SK-N-SH treated with all-trans-retinoic acid at 6 μM for 48 hours (cell line): ENCODE measurements at regions not wholly inside any gene's neighbourhood (a gene's known extent, or its start where the extent isn't known, plus 50 kb on each side); places are given as distances from the start of the nearest gene placed in this dataset.

Source experiments
- ATAC-seq: fragments of 200-7000 bp; cut with Tn5 transposase; 3 replicates; pipeline ENCODE4 v1.9.1; 2020; ENCODE audit warnings: mild to moderate bottlenecking, moderate library complexity
- ARNTL ChIP-seq: fragments of 450-650 bp; formaldehyde crosslinking; IDR thresholded peaks from 2 replicates; pipeline ENCODE4 v1.5.0; 2020; ENCODE audit warnings: low read depth, mild to moderate bottlenecking, moderate library complexity, borderline replicate concordance
- CSDC2 ChIP-seq: fragments of 250-450 bp; sonication (Bioruptor Pico); IDR thresholded peaks from 2 replicates; pipeline ENCODE4 v1.5.0; 2020; ENCODE audit warnings: mild to moderate bottlenecking, moderate library complexity
- GLIS3 ChIP-seq: fragments of 250-450 bp; sonication (Bioruptor Pico); IDR thresholded peaks from 2 replicates; pipeline ENCODE4 v1.5.0; 2020; ENCODE audit warnings: mild to moderate bottlenecking, moderate library complexity
- ISL1 ChIP-seq: fragments of 250-450 bp; sonication (Bioruptor Pico); IDR thresholded peaks from 2 replicates; pipeline ENCODE4 v2.1.2; 2022; ENCODE audit warnings: mild to moderate bottlenecking, moderate library complexity
- OSR1 ChIP-seq: fragments of 250-450 bp; sonication (Bioruptor Pico); IDR thresholded peaks from 2 replicates; pipeline ENCODE4 v1.8.0; 2022; ENCODE audit warnings: moderate library complexity, mild to moderate bottlenecking, inconsistent platforms
- PATZ1 ChIP-seq: fragments of 250-450 bp; sonication (Bioruptor Pico); IDR thresholded peaks from 2 replicates; pipeline ENCODE4 v1.8.0; 2020; ENCODE audit warnings: mild to moderate bottlenecking, moderate library complexity, borderline replicate concordance
- PPARA ChIP-seq: fragments of 250-450 bp; sonication (Bioruptor Pico); IDR thresholded peaks from 2 replicates; pipeline ENCODE4 v1.5.0; 2020; ENCODE audit warnings: mild to moderate bottlenecking, borderline replicate concordance
- RARB ChIP-seq: fragments of 250-450 bp; sonication (Bioruptor Pico); IDR thresholded peaks from 2 replicates; pipeline ENCODE4 v1.8.0; 2021; ENCODE audit warnings: mild to moderate bottlenecking, moderate library complexity
- SNAI2 ChIP-seq: fragments of 250-450 bp; sonication (Bioruptor Pico); IDR thresholded peaks from 2 replicates; pipeline ENCODE4 v1.5.0; 2020; ENCODE audit warnings: mild to moderate bottlenecking, moderate library complexity
- TCF4 ChIP-seq: fragments of 250-450 bp; sonication (Bioruptor Pico); IDR thresholded peaks from 2 replicates; pipeline ENCODE4 v1.8.0; 2021; ENCODE audit warnings: mild to moderate bottlenecking, moderate library complexity, borderline replicate concordance
- TSHZ2 ChIP-seq: fragments of 250-450 bp; sonication (Bioruptor Pico); IDR thresholded peaks from 2 replicates; pipeline ENCODE4 v1.5.0; 2020; ENCODE audit warnings: mild to moderate bottlenecking, moderate library complexity
- ZC3H10 ChIP-seq: fragments of 250-450 bp; sonication (Bioruptor Pico); IDR thresholded peaks from 2 replicates; pipeline ENCODE4 v1.5.1; 2021; ENCODE audit warnings: mild to moderate bottlenecking, moderate library complexity
- ZFP3 ChIP-seq: fragments of 250-450 bp; sonication (Bioruptor Pico); IDR thresholded peaks from 2 replicates; pipeline ENCODE4 v1.5.0; 2020; ENCODE audit warnings: mild to moderate bottlenecking, moderate library complexity
- ZFP30 ChIP-seq: fragments of 450-650 bp; formaldehyde crosslinking; IDR thresholded peaks from 2 replicates; pipeline ENCODE4 v1.5.0; 2022; ENCODE audit warnings: mild to moderate bottlenecking, moderate library complexity
- ZNF565 ChIP-seq: fragments of 450-650 bp; formaldehyde crosslinking; conservative IDR thresholded peaks from 2 replicates; pipeline ENCODE4 v1.5.0; 2020; ENCODE audit warnings: low read depth, mild to moderate bottlenecking, moderate library complexity
- ZNF70 ChIP-seq: fragments of 450-650 bp; formaldehyde crosslinking; IDR thresholded peaks from 2 replicates; pipeline ENCODE4 v1.5.0; 2020; ENCODE audit warnings: mild to moderate bottlenecking, moderate library complexity
- ZNF8 ChIP-seq: fragments of 450-650 bp; formaldehyde crosslinking; IDR thresholded peaks from 2 replicates; pipeline ENCODE4 v1.5.0; 2020; ENCODE audit warnings: mild to moderate bottlenecking, moderate library complexity
- TF ChIP-seq, protein P1 (sequence below): fragments of 250-450 bp; sonication (Bioruptor Pico); IDR thresholded peaks from 2 replicates; pipeline ENCODE4 v1.5.1; 2021; ENCODE audit warnings: mild to moderate bottlenecking, moderate library complexity
- TF ChIP-seq, protein P2 (sequence below): fragments of 250-450 bp; sonication (Bioruptor Pico); IDR thresholded peaks from 2 replicates; pipeline ENCODE4 v1.8.0; 2021; ENCODE audit warnings: low read depth, mild to moderate bottlenecking, moderate library complexity, borderline replicate concordance

GRCh38 chr9:3087697-3088096 lies 243.8 kb upstream of the PUM3 start:
- no peak for ATAC-seq
- TF ChIP-seq ZC3H10, result no peak

- no peak for TF ChIP-seq PPARA
- no peak for TF ChIP-seq SNAI2
- TF ChIP-seq ZC3H10, result no peak
- TF ChIP-seq TCF4 (CRISPR knock-in tag), result no peak
- no peak for TF ChIP-seq ZFP30 (CRISPR knock-in tag)
- no peak for TF ChIP-seq RARB (CRISPR knock-in tag)
- TF ChIP-seq PATZ1, result no peak
- no peak for TF ChIP-seq TSHZ2 (CRISPR knock-in tag)
- TF ChIP-seq ISL1 (CRISPR knock-in tag), result no peak
- no peak for TF ChIP-seq ZNF8 (CRISPR knock-in tag)
- no peak for TF ChIP-seq OSR1 (CRISPR knock-in tag)
- no peak for TF ChIP-seq ARNTL
- TF ChIP-seq, protein P1, sequence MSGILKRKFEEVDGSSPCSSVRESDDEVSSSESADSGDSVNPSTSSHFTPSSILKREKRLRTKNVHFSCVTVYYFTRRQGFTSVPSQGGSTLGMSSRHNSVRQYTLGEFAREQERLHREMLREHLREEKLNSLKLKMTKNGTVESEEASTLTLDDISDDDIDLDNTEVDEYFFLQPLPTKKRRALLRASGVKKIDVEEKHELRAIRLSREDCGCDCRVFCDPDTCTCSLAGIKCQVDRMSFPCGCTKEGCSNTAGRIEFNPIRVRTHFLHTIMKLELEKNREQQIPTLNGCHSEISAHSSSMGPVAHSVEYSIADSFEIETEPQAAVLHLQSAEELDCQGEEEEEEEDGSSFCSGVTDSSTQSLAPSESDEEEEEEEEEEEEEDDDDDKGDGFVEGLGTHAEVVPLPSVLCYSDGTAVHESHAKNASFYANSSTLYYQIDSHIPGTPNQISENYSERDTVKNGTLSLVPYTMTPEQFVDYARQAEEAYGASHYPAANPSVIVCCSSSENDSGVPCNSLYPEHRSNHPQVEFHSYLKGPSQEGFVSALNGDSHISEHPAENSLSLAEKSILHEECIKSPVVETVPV (CRISPR knock-in tag), result no peak
- no peak for TF ChIP-seq CSDC2 (CRISPR knock-in tag)
- no peak for TF ChIP-seq GLIS3 (CRISPR knock-in tag)
- TF ChIP-seq ZNF565 (CRISPR knock-in tag), result no peak
- no peak for TF ChIP-seq ZFP3 (CRISPR knock-in tag)
- TF ChIP-seq, protein P2, sequence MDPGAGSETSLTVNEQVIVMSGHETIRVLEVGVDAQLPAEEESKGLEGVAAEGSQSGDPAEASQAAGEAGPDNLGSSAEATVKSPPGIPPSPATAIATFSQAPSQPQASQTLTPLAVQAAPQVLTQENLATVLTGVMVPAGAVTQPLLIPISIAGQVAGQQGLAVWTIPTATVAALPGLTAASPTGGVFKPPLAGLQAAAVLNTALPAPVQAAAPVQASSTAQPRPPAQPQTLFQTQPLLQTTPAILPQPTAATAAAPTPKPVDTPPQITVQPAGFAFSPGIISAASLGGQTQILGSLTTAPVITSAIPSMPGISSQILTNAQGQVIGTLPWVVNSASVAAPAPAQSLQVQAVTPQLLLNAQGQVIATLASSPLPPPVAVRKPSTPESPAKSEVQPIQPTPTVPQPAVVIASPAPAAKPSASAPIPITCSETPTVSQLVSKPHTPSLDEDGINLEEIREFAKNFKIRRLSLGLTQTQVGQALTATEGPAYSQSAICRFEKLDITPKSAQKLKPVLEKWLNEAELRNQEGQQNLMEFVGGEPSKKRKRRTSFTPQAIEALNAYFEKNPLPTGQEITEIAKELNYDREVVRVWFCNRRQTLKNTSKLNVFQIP, result no peak
Measured at GRCh38 chr9:3080951-3081350, 237.1 kb upstream of the PUM3 start.

DNA sequence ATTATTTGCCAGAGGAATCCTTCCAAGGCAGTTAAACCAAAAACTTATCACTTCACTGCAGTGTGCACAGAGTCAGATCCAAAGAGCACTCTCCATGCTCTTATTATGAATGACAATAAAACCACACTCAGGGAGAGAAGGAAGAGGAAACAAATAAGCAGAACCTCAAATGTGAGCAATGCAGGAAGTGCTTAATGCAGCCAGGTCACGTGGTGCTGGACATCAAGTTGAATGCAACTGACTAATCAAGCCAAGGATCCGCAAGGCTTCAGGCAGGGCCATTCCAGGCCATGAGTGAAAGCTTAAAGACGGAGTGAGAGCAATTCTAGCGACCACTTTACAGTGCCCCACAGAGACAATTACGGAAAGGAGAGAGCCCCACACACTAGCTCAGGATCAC lies 230.4 kb upstream of the PUM3 start:
- no peak for ATAC-seq
- no peak for TF ChIP-seq ZNF70 (CRISPR knock-in tag)
- no peak for TF ChIP-seq CSDC2 (CRISPR knock-in tag)
- TF ChIP-seq PATZ1, result no peak
- no peak for TF ChIP-seq TCF4 (CRISPR knock-in tag)
- TF ChIP-seq, protein P1 (CRISPR knock-in tag), result no peak
- no peak for TF ChIP-seq ZNF8 (CRISPR knock-in tag)

More at GRCh38 chr9:3080951-3081350, 237.1 kb upstream of the PUM3 start:
- no peak for ATAC-seq
